Osteocyte (in vitro differentiated cells): ENCODE measurements at regions not wholly inside any gene's neighbourhood (a gene's known extent, or its start where the extent isn't known, plus 50 kb on each side); places are given as distances from the start of the nearest gene placed in this dataset.

Experiments
- DNase-seq: peaks from one replicate; pipeline ENCODE4 v3.0.0; 2021; ENCODE audit warnings: mixed read lengths; ENCODE audit not compliant: unreplicated experiment; ENCODE audit errors: extremely low spot score
- H3K27ac Mint-ChIP-seq: one replicate; pipeline ENCODE4 v1.8.0; 2021; ENCODE audit warnings: mild to moderate bottlenecking, mixed read lengths; ENCODE audit not compliant: unreplicated experiment
- H3K27me3 Mint-ChIP-seq: one replicate; pipeline ENCODE4 v1.8.0; 2021; ENCODE audit warnings: mixed read lengths; ENCODE audit not compliant: unreplicated experiment
- H3K36me3 Mint-ChIP-seq: one replicate; pipeline ENCODE4 v1.8.0; 2021; ENCODE audit warnings: mixed read lengths; ENCODE audit not compliant: unreplicated experiment
- H3K4me1 Mint-ChIP-seq: one replicate; pipeline ENCODE4 v1.8.0; 2021; ENCODE audit warnings: mixed read lengths; ENCODE audit not compliant: unreplicated experiment
- H3K4me3 Mint-ChIP-seq: one replicate; pipeline ENCODE4 v1.8.0; 2021; ENCODE audit warnings: mild to moderate bottlenecking, moderate library complexity, mixed read lengths; ENCODE audit not compliant: unreplicated experiment
- H3K9me3 Mint-ChIP-seq: one replicate; pipeline ENCODE4 v1.8.0; 2021; ENCODE audit warnings: mixed read lengths; ENCODE audit not compliant: unreplicated experiment
- TF ChIP-seq, protein P1 (sequence below): fragments of 200-600 bp; sonication (generic); IDR thresholded peaks from 2 replicates; pipeline ENCODE4 v1.5.0; 2021; ENCODE audit warnings: antibody characterized with exemption, mild to moderate bottlenecking, moderate library complexity

DNA sequence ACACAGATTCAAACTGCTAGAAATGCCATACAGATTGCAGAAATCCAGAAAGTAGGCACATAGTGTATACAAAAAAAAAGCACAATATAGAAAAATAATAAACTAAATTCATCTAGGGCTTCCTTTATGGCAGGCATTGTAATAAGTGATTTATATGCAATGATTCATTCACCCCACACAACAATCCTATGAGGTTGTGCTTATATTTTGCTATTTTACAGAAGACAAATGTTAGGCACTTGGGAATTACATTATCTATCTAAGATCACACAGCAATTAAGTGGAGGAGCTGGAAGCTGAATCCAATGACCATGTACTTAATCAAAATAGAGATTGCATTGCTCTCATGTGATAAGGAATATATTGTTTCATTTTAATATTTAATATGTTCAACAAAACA, 225.7 kb upstream of the KCNK2 start:
- Mint-ChIP-seq H3K36me3 (no peaks in the 10 kb centered on the region), H3K27ac (no peak overlapping the region), H3K4me3 (no peak overlapping the region), H3K9me3 (no peaks in the 10 kb centered on the region), H3K4me1 (peaks cover 6% of the 10 kb centered on the region), H3K27me3 (peaks cover 5% of the 10 kb centered on the region)
- DNase-seq = no peak
- TF ChIP-seq, protein P1, sequence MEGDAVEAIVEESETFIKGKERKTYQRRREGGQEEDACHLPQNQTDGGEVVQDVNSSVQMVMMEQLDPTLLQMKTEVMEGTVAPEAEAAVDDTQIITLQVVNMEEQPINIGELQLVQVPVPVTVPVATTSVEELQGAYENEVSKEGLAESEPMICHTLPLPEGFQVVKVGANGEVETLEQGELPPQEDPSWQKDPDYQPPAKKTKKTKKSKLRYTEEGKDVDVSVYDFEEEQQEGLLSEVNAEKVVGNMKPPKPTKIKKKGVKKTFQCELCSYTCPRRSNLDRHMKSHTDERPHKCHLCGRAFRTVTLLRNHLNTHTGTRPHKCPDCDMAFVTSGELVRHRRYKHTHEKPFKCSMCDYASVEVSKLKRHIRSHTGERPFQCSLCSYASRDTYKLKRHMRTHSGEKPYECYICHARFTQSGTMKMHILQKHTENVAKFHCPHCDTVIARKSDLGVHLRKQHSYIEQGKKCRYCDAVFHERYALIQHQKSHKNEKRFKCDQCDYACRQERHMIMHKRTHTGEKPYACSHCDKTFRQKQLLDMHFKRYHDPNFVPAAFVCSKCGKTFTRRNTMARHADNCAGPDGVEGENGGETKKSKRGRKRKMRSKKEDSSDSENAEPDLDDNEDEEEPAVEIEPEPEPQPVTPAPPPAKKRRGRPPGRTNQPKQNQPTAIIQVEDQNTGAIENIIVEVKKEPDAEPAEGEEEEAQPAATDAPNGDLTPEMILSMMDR = no peak

DNA sequence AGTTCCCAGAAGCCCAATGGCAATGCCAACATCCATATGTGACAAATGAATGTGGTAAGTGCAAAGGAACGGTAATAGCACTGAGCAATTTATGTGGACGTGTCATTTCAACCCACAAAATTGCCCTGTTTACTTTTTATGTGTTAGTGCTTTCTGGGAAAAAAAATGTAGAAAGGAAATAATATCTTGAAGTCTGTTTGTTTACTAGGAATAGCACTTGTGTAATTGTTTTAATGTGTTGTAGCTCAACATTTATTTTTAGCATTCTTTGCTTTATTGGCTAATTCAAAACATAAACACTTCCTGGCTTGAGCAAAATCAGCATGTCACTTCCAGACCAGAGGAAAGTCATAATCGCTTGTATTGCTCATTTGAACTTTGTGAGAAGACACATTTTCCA, 224.8 kb upstream of the KCNK2 start:
- DNase-seq = no peak
- H3K9me3 Mint-ChIP-seq = no peaks in the 10 kb centered on the region
- no peak overlapping the region for H3K4me3 Mint-ChIP-seq
- H3K4me1 Mint-ChIP-seq = peaks cover 11% of the 10 kb centered on the region
- no peak overlapping the region for H3K27ac Mint-ChIP-seq
- TF ChIP-seq, protein P1 = no peak
- H3K36me3 Mint-ChIP-seq = no peaks in the 10 kb centered on the region
- H3K27me3 Mint-ChIP-seq = peaks cover 5% of the 10 kb centered on the region

DNA sequence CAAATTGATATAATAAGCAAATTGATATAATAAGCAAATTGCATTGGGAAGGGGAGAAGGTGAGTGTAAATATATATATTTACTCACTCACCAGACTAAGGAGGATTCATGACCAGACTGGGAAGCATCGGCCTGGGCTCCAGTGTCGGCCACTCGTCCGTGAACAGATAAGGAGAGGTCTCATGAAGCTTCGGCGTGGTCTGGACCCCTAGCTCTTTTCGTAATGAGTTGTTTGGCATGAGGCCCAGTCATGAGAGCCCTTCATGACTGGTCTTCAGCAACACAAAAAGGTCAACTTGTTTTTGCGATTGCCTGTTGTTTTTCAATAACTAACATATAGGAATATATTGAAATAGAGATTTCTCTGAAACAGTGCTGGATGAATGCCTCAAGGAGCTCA, 222.9 kb upstream of the KCNK2 start:
- Mint-ChIP-seq H3K4me1 (peaks cover 11% of the 10 kb centered on the region), H3K27me3 (peaks cover 13% of the 10 kb centered on the region), H3K4me3 (no peak overlapping the region)

DNA sequence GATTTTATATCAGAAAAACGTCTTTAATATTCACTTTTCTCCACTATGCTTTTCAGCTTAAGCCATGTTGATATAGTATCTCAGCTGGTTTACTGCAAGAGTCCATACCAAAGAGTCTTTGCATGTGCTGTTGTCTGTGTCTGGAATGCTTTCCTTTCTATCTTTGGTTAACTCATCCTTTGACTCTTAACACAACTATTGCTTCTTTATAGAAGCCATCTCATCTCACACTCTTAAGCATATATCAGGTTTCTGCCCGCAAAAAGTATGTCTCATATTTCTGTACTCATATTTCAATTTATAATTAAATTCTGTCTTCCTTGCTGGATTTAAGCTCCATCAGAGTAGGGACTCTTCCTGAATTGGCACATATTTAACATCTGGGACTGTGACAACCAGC, 220.9 kb upstream of the KCNK2 start:
- TF ChIP-seq, protein P1 = no peak
- Mint-ChIP-seq H3K4me3 (no peak overlapping the region), H3K36me3 (no peaks in the 10 kb centered on the region), H3K4me1 (peaks cover 11% of the 10 kb centered on the region), H3K27ac (no peak overlapping the region), H3K27me3 (peaks cover 14% of the 10 kb centered on the region), H3K9me3 (peaks cover 10% of the 10 kb centered on the region)
- DNase-seq = no peak

More for the DNA sequence above, 222.9 kb upstream of the KCNK2 start:
- TF ChIP-seq, protein P1 = no peak
- H3K27ac Mint-ChIP-seq = no peak overlapping the region
- no peak for DNase-seq
- no peaks in the 10 kb centered on the region for H3K36me3 Mint-ChIP-seq
- H3K9me3 Mint-ChIP-seq = peaks cover 4% of the 10 kb centered on the region

DNA sequence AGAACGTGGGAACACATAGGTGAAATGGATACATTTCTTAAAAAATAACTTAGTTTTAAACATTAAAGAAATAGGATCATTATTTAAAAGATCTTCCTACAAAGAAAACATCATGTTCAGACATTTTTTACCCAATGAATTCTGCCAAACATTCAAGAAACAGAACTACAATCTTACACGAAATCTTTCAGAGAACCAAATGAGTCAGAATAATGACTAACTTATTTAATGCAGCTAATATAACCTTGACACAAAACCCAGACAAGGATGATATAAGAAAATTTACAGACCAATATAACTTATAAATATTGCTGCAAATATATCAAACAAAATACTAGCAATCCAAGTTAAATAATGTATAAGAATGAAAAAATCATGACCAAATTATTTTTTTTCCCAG, 220.1 kb upstream of the KCNK2 start:
- Mint-ChIP-seq H3K27ac (no peak overlapping the region), H3K4me1 (peaks cover 11% of the 10 kb centered on the region), H3K4me3 (no peak overlapping the region), H3K27me3 (peaks cover 14% of the 10 kb centered on the region), H3K36me3 (no peaks in the 10 kb centered on the region), H3K9me3 (peaks cover 10% of the 10 kb centered on the region)
- TF ChIP-seq, protein P1 = no peak
- DNase-seq = no peak
